ENCODE measurements at regions not wholly inside any gene's neighbourhood (a gene's known extent, or its start where the extent isn't known, plus 50 kb on each side); places are given as distances from the start of the nearest gene placed in this dataset.

DNA sequence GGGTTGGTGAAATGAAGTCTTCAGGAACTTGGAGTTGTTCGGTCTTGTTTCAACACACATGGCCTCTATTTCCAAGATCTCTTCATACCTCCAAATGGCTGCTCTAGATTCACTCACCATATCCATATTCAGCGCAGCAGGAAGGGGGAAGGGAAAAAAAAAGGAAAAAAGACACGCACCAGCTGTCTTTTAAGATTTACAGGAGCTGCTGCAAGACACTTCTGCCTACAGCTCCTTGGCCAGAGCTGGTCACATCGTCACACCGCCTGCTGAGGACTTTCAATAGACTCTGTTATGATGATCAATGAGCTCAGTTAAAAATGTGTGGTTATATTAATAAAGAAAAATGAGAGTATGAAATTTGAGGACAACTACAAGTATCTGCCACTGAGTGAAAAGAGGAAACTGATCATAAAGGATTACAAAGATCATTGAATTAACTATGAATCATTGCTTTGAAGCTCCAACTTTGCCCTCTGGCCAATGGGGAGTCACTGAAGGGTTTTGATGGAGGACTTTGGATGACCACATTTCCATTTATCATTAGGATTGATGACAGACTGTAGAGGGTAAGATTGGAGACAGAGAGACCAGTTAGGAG is 182.1 kb upstream of the HMGA2 start:
- no TSS peak for BruUV-seq (replicated peaks)
- CTCF ChIA-PET: interaction anchor here (0.7 kb wide), 1 partner anchor 71 kb away, joined by 3 read pairs; no protein-coding TSS in a partner anchor
- H3K27ac ChIP-seq: no peak overlapping the region

DNA sequence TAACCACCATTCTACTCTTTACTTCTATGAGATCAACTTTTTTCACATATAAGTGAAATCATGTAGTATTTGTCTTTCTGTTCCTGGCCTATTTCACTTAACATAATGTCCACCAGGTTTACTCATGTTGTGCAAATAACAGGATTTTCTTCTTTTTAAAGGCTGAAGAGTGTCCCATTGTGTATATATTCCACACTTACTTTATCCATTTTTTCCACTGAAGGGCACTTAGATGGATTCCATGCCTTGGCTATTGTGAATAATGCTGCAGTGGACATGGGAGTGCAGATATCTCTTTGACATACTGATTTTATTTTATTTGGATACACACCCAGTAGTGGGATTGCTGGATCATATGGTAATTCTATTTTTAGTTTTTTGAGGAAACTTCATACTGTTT is 181.1 kb upstream of the HMGA2 start:
- Histone ChIP-seq H2AFZ (no peak overlapping the region), H3K27ac (no peak overlapping the region), H3K79me2 (ENCODE audit: low read depth) (no peaks in the 10 kb centered on the region), H3K4me1 (replicated peaks; ENCODE audit: insufficient read depth) (peaks cover 25% of the 10 kb centered on the region), H3K4me2 (no peak overlapping the region), H3K36me3 (ENCODE audit: low read depth) (no peaks in the 10 kb centered on the region), H3K27me3 (ENCODE audit: insufficient read depth, low read depth) (no peaks in the 10 kb centered on the region), H3K9me2 (ENCODE audit: insufficient read depth) (no peaks in the 10 kb centered on the region), H3K4me3 (no peak overlapping the region), H3K9me3 (ENCODE audit: insufficient read depth, low read depth) (no peaks in the 10 kb centered on the region; the same call in 1 of the 2 replicates), H4K20me1 (ENCODE audit: insufficient read depth) (no peaks in the 10 kb centered on the region), H3F3A (ENCODE audit: insufficient read depth, low read depth) (peaks cover 9% of the 10 kb centered on the region; the same call in 1 of the 2 replicates)
- intact Hi-C loops (cut with micrococcal nuclease; ENCODE audit: unreplicated experiment): no loop called here
- no peak for DNase-seq
- CTCF ChIA-PET: no interaction called here
- TF ChIP-seq, protein P1, sequence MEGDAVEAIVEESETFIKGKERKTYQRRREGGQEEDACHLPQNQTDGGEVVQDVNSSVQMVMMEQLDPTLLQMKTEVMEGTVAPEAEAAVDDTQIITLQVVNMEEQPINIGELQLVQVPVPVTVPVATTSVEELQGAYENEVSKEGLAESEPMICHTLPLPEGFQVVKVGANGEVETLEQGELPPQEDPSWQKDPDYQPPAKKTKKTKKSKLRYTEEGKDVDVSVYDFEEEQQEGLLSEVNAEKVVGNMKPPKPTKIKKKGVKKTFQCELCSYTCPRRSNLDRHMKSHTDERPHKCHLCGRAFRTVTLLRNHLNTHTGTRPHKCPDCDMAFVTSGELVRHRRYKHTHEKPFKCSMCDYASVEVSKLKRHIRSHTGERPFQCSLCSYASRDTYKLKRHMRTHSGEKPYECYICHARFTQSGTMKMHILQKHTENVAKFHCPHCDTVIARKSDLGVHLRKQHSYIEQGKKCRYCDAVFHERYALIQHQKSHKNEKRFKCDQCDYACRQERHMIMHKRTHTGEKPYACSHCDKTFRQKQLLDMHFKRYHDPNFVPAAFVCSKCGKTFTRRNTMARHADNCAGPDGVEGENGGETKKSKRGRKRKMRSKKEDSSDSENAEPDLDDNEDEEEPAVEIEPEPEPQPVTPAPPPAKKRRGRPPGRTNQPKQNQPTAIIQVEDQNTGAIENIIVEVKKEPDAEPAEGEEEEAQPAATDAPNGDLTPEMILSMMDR (conservative IDR thresholded peaks at IDR 0.05): no peak
- TF ChIP-seq EZH2 (IDR thresholded peaks at IDR 0.05; ENCODE audit: low read depth): no peak
- POLR2A ChIA-PET (ENCODE audit: unreplicated experiment): no interaction called here
- no TSS peak for BruUV-seq (replicated peaks)

More for the DNA sequence above, 182.1 kb upstream of the HMGA2 start:
- Histone ChIP-seq H3K4me3 (no peak overlapping the region), H2AFZ (no peak overlapping the region), H4K20me1 (ENCODE audit: insufficient read depth) (no peaks in the 10 kb centered on the region), H3K4me1 (replicated peaks; ENCODE audit: insufficient read depth) (peaks cover 15% of the 10 kb centered on the region), H3K27me3 (ENCODE audit: insufficient read depth, low read depth) (no peaks in the 10 kb centered on the region), H3K79me2 (ENCODE audit: low read depth) (no peaks in the 10 kb centered on the region), H3K36me3 (ENCODE audit: low read depth) (no peaks in the 10 kb centered on the region), H3K4me2 (no peak overlapping the region), H3K9me2 (ENCODE audit: insufficient read depth) (no peaks in the 10 kb centered on the region), H3F3A (ENCODE audit: insufficient read depth, low read depth) (no peaks in the 10 kb centered on the region), H3K9me3 (ENCODE audit: insufficient read depth, low read depth) (peaks cover 3% of the 10 kb centered on the region; the same call in 1 of the 2 replicates)
- no peak for DNase-seq
- TF ChIP-seq, protein P1 (conservative IDR thresholded peaks at IDR 0.05): no peak
- TF ChIP-seq EZH2 (IDR thresholded peaks at IDR 0.05; ENCODE audit: low read depth): no peak
- intact Hi-C loops (cut with micrococcal nuclease; ENCODE audit: unreplicated experiment): no loop called here
- POLR2A ChIA-PET (ENCODE audit: unreplicated experiment): no interaction called here

DNA sequence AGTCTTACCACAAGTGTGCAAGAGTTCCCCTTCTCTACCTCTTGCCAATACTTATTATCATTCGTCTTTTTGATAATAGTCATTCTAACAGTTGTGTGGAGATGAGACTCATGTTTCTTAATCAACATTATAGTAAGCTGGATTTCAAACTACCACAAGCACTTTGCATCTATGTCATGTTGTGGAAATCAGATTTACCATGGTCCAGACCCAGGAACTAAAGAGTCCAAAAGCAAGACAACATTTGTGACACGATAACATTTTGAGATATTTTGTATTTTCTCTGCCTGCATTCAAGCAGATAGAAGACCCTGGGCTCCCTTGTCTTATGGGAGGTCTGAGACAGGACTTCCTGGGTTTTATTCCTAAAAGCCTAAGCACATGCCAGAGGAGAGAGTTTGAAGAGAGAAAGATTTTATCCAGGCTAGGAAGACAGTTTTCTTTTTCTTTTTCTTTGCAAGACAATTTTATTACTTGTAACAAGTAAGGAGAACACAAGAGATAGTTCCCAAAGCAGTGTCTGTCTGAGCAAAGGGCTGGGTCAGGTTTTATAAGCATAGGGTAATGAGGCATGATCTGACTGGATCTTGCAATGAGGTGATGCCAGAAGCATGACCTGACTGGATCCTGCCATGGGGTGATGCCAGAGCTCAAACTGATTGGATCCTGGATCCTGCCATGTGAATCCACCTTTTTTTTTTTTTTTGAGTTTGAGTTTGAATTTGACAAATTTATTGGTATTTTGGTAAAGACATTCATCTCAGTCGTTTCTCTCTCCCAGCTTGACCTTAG is 180.5 kb upstream of the HMGA2 start:
- no peaks in the 10 kb centered on the region for H3K27me3 ChIP-seq (ENCODE audit: insufficient read depth, low read depth)
- H3K4me3 ChIP-seq: no peak overlapping the region
- intact Hi-C loops (cut with micrococcal nuclease; ENCODE audit: unreplicated experiment): no loop called here
- H3F3A ChIP-seq (ENCODE audit: insufficient read depth, low read depth): peaks cover 16% of the 10 kb centered on the region
- no peaks in the 10 kb centered on the region; the same call in 1 of the 2 replicates for H3K9me3 ChIP-seq (ENCODE audit: insufficient read depth, low read depth)
- H2AFZ ChIP-seq: no peak overlapping the region; the same call in 1 of the 2 replicates
- TF ChIP-seq EZH2 (IDR thresholded peaks at IDR 0.05; ENCODE audit: low read depth): no peak
- TF ChIP-seq, protein P1 (conservative IDR thresholded peaks at IDR 0.05): no peak
- no peaks in the 10 kb centered on the region for H3K9me2 ChIP-seq (ENCODE audit: insufficient read depth)
- ChIA-PET CTCF (no interaction called here), POLR2A (ENCODE audit: unreplicated experiment) (no interaction called here)
- no peaks in the 10 kb centered on the region for H3K36me3 ChIP-seq (ENCODE audit: low read depth)
- BruUV-seq (replicated peaks): no TSS peak
- H3K79me2 ChIP-seq (ENCODE audit: low read depth): no peaks in the 10 kb centered on the region
- no peaks in the 10 kb centered on the region for H4K20me1 ChIP-seq (ENCODE audit: insufficient read depth)
- H3K4me2 ChIP-seq: no peak overlapping the region
- 0 out of 2 replicates have a peak overlapping the region, but pooled peaks have one; percentile 28 for H3K27ac ChIP-seq
- peaks cover 31% of the 10 kb centered on the region for H3K4me1 ChIP-seq (replicated peaks; ENCODE audit: insufficient read depth)
- DNase-seq: peak in 1 of 2 experiments; percentile 43

All from PC-9 (cell line).